Loucy (cell line): ENCODE measurements at regions not wholly inside any gene's neighbourhood (a gene's known extent, or its start where the extent isn't known, plus 50 kb on each side); places are given as distances from the start of the nearest gene placed in this dataset.

ENCODE experiments used
- CTCF ChIP-seq: fragments of 200-600 bp; sonication (generic); conservative IDR thresholded peaks from 2 replicates; pipeline ENCODE4 v1.5.1; 2014; ENCODE audit warnings: mild to moderate bottlenecking, antibody characterized with exemption, low read length
- EZH2phosphoT487 ChIP-seq: fragments of 200-600 bp; IDR thresholded peaks from 2 replicates; pipeline ENCODE4 v1.6.1; 2018; ENCODE audit warnings: antibody characterized with exemption, mild to moderate bottlenecking, moderate library complexity, borderline replicate concordance

- TF ChIP-seq EZH2phosphoT487: no peak
- no peak for TF ChIP-seq CTCF
Measured at GRCh38 chr14:26820138-26820537, 222.3 kb upstream of the NOVA1 start.
